GM18868 (cell line): ENCODE measurements at regions not wholly inside any gene's neighbourhood (a gene's known extent, or its start where the extent isn't known, plus 50 kb on each side); places are given as distances from the start of the nearest gene placed in this dataset.

ENCODE experiments used
- ATAC-seq: cut with Tn5 transposase; IDR thresholded peaks from one replicate; pipeline ENCODE4 v1.9.1; 2021; ENCODE audit warnings: mild to moderate bottlenecking, moderate library complexity; ENCODE audit not compliant: unreplicated experiment

DNA sequence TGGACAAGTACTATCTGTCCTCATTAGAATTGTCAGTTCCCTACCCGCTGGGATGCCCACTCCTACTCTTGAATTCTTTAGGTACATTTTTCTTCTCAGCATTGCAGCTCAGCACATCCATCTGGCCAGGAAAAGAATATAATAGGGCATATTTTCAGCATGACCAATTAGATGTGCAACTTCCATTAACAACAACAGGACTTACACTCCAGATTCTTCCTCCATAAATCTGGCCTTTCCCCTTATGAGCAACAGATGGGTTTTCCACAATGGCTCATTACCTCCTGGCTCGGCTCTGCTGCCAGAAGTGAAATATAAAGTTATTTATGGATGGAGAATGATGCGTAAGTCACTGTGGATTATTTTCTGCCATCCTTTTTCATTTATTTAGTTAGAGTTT is 443.8 kb upstream of the TGFBR2 start:
- ATAC-seq = no peak

DNA sequence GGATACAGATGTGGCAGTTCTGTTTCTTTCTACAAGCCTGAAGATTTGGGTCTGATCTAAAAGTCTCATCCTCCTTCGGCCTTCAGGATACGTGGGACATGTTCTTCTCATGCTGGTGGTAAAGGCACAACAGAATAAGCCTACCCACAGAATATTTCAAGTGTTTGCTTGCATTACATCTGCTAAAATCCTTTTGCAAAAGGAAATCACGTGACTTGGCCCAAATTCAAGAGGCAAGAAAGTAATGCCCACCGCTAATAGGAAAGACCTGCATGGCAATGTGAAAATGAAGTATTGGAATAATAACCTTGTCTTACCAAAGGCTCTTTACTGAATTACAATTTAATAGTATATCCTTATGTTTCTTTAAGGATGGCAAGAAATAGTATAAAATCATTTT is 439.9 kb upstream of the TGFBR2 start:
- ATAC-seq = no peak

DNA sequence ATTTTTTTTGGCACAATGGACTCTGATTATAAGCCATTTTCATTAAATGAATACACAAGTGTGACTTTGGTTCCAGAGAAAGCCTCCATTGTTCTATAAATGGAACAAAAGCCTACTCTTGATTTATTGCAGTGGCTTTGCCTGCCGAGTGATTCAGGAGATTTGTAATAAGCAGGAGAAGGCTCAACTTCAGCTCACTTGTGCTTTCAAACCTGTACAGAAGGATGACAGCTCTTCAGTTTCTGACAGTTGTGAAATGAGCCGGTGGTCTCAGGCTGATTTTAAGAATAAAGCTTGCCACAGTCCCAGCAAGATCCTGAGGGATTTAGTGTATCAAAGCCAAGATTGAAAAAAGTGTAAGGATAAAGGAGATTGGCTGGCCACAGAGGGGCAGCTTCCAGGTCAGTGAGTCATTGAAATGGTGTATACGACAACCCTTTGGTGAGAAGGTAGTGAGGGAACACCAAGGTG is 438.8 kb upstream of the TGFBR2 start:
- ATAC-seq = no peak

DNA sequence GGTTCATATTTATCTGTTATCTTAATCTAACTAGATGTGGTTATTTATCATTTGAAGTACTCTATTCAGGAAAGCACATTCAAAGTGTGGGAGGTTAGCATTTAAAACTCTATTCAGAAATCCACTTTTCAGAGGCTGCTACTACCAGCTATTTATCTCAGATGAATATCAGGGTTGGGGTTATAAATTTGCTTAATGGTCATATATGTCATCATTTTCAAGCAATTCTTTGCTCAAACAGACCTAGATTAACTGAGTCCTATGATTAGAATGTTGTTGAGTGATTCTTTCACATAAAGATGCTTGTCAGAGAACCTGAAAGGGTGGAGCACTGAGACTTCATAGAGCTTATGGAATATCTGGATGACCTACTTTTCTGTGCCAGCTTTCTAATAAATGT is 436.9 kb upstream of the TGFBR2 start:
- ATAC-seq = no peak

DNA sequence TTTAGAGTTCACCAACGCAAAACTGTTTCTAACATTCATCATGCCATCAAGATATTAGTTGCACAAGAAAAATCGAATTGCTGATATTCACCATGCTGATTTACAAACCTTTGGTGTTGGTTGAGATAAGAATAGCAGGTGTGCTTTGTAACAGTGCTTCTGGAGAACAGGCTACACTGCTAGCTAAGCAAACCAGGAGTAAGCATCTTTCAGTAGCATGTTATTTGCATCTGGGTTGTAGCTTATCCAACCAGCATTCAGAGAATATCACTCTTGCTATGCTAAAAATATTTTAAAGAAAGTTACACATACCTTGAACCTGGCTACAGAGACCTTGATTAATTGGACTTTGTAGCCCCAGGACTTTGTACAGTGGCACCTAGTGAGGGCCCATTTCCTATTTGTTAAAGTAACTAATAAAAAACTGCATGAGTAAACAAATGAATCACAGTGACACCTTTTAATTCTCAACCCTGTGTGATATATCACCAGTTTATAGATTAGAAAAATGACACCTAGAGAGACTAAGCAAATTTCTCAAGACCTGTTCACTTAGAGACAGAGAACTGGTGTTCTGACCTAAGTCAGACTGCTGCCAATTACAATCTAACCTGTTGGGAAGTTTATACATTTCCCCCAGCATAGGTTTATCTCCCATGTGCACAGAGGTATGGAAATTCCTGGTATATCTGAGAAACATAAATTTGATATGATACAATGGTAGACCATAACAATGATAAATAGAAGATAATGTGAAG is 435.5 kb upstream of the TGFBR2 start:
- no peak for ATAC-seq

DNA sequence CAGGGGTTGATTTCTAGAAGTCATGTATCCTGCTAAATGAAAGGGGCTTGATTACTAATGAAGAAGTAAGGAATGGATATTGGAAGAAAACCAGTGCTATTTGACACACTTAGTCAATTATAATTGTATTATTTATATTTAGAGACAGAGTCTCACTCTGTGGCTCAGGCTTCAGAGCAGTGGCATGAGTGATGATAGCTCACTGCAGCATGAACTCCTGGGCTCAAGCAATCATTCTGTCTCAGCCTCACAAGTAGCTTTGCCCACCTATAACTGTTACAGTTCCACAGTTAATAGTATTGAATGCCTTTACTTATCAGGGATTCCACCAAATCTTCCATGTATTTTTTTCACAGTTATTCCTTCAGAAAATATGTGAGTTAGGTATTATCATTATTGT is 432.0 kb upstream of the TGFBR2 start:
- no peak for ATAC-seq

DNA sequence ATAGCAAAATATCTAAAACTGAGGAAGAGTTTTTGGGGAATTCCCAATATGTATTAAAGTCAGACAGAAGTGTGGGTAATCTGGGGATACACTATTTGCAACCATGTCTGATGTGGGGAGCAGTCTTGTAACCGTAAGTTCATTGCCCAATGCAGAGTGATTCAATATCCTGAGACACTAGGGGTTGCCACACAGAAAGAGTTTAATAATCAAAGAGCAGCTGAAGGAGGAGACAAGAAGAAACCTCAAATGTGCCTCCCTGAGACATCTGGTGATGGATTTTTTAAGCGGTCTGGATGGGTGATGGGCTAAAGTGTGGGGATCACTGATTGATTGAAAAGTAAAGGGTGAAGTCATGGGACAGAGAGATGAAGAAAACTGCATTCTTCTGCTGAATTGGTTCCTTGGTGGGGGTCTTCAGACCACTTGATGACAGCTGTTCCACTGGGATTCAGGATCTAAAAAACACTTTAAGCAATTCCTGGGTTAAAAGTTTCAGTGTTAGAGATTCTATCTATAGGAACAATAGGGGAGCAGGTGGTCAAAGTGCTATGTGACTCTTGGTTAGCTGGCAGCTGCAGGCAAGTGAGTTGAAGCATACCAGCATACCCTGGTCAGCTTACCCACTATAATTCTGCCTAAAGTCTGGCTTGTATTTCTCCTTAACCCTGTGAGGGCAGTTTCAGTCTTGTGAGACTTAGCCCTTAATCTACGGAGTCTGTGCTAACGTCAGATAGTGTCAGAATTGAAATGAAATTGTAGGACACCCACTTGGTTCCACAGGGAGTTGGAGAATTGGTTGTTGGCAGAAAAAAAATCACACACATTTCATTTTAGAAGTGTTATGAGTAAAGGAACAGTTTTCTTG is 425.9 kb upstream of the TGFBR2 start:
- no peak for ATAC-seq

DNA sequence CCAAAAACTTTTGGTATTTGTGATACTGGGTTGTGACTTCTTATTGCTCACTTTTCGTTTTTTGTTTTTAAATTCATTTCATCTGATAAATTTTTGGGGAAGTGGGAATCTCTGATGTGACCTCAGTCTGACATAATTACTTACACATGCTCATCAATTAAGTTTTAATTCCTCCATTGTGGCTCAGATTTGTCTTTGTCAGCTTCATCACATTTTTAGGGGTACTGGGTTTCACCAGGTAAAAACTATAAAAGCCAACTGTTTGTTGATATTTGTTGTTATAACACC is 425.3 kb upstream of the TGFBR2 start:
- ATAC-seq = no peak

DNA sequence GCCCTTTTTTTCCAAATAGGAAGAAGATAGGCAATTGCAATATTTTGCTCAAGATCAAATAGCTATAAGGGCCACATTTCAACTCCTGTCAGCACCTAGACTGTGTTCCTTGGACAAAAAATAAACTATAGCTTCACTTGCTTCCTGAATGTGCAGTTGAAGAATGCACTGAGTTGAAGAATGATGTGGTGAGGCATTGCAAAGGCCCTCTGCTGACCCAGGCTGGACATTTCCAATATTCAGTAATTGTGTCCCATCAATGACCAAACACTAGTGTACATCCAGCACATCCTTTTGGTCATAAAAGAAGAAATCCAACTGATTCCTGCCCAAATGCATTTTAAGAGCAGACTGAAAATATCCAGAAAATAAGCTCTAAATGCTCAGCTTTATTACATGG is 424.8 kb upstream of the TGFBR2 start:
- ATAC-seq = no peak

DNA sequence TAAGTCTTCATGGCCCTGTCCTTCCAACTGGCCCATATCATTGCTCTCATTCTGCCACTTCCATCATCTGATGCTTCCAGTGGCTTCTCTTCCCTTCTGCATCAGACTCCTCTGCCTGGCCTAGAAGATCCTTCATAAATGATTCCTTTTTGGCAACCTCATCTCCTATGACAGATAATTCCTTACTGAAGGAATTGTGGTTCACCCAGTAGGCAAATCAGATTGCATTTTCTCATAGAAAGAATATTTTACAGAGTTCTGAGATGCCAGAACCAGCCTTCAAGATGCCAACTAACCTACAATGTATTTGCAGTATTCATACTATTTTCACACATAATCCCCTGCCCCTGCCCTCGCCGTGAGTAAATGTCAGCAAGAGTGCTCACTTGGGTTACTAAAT is 423.0 kb upstream of the TGFBR2 start:
- no peak for ATAC-seq

DNA sequence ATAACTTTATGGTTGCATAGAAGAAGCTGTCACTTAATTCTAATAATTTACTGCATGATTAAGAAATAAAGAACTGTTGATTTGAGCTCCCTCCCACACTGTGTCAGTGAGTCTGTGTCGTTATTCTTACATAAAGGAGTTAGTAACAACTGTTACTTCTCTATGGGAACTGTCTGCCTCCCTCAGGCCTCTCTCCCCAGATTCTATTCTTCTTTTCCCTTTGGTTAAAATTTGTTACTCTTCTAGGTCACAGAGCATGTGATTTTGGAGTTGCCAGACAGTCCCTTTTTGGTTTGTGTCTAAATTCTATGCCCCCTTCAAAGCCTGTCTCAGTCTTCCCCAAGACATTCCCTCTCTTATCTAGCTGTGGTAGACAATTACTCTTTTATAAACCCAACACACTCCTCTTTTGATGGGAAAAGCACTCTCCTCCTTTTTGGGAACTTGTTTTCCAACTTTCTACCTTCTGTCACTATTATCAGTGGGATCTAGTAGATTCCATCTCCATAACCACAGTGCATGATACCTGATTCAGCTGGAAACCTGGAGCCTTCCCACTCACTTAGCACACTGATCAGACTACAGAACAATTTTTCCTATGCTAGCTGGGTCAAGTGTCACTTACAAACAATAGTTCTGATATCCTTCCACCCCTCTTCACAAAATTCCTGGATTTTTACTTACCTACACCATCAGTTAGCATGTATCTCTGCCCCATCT is 422.1 kb upstream of the TGFBR2 start:
- no peak for ATAC-seq

DNA sequence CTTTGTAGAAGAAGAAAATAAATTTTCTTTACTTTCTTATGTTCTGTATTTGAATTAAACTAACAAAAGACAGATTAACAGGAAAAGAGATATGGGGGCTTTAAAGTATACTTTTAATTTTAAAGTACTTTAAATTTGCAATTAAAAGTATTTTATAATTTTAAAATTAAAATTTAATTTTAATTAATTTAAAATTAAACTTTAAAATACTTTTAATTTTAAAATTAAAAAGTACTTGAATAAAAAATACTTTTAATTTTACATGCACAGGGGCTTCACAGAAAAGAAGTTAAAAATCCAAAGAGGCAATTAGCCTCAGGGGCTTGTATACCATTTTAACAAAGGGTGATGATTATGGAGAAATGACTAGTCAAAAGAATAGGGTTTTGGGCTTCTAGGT is 420.5 kb upstream of the TGFBR2 start:
- ATAC-seq = no peak

DNA sequence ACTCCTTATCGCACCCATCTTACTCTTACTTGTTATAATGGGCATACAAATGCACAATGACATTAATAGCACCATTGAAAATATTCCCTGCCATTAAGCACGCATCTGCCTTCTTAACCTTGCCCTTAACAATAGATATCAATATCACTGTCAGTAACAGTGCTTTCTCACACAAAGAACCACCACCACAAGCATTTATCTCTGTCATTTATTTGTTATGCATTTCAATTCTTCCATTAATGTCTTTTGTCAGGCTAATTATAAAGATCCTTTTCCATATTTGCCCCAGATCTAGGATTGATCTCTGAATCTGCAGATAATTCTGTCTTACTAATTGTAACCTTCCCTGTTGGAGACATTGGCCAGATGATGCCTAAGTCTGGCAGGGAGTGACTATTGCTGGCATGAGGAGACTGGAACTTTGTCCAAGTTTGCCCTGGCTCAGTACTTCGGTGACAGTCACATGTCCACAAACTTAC is 419.6 kb upstream of the TGFBR2 start:
- ATAC-seq = no peak

DNA sequence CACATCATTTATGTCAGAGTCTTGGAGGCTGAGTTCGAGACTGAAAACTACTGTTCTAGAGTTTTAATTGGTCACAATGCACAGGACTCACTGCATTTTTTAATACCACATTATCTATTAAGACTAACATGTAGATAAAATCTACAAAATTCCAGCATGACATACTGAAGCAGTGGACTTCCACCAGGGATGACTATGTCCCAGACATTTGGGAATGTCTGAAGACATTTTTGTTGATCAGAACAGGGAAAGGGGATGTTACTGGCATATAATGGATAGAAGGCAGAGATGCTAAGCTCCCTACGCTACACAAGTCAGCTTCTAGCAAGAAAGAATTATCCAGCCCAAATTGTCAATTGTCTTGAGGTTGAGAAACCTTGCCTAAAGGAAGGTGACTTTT is 419.0 kb upstream of the TGFBR2 start:
- no peak for ATAC-seq

DNA sequence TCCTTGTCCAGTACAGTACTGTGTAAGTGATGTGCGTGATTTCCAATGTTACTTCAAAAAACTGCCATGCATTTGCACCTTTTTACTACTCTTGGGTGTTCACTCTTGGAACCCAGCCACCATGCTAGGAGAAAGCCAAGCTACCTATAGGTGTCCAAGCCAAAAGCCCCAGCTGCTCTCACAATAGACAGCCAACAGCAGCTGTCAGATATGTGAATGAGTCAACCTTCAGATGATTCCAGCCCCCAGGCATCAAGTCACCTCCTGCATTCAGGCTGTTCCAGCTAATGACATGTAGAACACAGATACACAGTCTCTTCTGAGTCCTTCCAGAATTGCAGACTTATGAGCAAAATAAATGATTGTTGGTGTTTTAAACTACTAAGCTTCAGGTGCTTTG is 417.7 kb upstream of the TGFBR2 start:
- ATAC-seq = no peak

DNA sequence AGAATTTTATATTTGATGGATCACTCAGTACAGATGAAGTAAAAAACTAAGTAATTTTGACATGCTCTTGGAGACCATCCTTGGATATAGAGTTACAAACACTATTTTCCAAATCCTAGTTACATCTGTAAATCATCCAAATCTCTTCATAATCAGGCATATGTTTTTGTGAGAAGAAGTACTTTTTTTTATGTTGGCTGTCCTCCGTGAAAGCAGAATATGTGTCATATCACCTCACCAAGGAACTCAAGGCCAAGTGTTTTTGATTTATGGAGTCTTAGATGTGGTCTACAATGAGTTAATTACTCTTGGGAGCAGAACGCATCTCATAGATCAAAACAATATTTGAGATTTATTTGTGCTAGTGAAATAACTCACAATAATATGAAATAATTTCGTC is 416.5 kb upstream of the TGFBR2 start:
- no peak for ATAC-seq

DNA sequence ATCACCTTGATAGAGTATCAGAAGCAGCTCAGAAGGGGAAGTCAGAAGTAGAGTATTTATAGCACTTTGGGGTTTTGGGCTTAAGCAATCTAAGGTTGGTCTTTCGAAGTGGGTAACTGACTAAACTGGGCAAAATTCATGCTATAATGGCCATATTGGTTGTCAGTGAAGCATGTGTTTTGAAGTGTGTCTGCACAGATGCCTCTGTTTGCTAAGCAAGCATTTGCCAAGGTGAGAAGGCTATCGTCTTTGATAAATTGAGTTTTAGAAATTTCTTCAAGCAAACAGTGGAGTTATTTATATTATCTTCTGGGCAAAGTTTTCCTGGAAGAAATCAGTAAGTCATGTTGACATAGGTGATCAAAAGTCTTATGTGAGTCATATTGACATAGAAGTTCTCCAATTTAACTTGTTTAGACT is 412.8 kb upstream of the TGFBR2 start:
- ATAC-seq = no peak

DNA sequence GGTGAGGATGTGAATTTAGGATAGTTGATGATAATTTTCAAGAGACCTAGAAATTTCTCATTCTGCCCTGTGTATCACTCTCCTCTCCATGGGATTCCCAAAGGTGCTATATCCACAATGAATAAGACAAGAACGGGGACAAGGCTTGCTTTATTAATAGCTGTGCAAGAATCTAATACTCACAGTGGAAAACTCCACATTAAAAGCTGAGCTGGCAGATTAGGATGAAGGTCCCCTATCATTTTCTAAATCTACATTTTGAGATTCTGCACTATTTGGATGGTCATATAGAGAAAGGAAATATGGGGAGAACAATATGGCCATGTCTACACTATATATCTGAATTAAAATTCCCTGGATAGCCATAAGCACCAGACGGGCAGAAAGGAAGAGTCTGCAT is 411.0 kb upstream of the TGFBR2 start:
- ATAC-seq = no peak

DNA sequence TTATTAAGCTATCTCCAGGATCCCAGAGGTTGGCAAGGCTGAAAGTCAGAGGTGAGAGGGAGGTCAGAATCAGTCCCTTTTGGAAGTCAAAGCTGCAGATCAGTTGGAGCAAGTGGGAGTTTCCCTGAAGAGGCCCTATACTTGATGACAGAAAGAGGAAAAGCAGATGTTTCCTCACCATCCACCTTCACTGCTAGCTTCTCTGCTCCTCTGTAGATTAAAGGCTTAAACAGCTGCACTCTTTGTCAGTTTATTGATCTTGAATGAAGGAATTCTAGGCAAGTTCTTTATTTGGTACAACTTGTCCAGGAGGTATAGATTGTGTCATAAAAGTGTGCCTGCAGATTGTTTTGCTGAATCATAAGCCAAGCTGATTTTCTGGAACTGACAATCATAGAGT is 408.2 kb upstream of the TGFBR2 start:
- ATAC-seq = no peak

DNA sequence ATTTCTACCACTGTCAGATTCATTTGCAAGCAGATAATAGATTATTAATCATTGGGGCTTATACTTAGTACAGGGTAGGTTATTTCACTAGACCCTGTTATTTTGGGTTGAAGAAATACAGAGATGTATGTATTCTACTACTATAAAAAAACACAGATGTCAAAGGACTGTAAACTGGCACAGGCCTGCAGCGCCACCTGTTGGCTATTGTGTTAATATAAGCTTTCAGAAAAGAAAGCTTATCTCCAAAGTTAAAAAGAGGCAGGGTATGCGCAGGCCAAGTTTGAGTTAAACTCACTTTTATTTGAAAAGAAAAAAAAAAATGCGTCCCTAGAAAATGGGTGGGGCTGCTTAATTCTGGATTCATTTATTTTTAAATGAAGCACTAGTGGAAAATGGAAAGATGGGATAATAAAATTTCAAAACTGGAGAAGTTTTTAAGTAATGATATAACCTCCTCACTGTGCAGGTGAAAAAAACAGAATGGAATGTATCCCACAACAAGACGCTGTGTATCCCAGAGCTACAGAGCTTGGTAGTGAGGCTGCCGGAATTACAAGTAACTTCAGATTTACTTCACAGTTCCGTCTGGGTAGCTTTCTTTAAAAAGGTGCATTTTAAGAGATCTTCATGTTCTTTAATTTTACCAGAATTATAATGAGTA is 407.2 kb upstream of the TGFBR2 start:
- peak; percentile 84 for ATAC-seq

DNA sequence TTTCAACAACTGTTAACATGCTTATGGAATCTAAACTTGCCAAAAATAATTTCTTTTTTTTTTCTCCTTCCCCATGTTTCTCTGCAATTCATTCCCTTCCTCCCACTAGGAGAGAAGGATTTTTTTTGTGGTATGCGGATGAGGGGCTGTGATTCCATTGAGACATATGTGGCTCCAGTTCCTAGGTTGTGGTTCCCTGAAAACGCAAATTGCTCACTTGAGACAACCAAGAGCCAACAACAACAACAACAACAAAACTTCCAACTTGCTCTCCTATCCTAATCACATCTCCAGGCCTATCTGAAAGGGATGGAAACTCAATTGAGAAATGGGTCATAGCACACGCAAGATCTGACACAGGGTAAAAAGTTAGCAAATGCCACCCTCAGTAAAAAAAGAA is 406.5 kb upstream of the TGFBR2 start:
- ATAC-seq = no peak
